Endothelial cell of umbilical vein (primary cell): ENCODE measurements at regions not wholly inside any gene's neighbourhood (a gene's known extent, or its start where the extent isn't known, plus 50 kb on each side); places are given as distances from the start of the nearest gene placed in this dataset.

Experiments used
- BruUV-seq: library from RNA; stranded (reverse); fragments of 400-500 nt; replicated peaks from 2 replicates; lab custom pipeline; 2021; lab: Mats Ljungman, UMichigan
- CTCF ChIA-PET: fragments of 300-600, 350-600 bp; sonication (Branson Sonifier 250); formaldehyde crosslinking; loops from one replicate; lab custom pipeline; 2021; ENCODE audit warnings: antibody characterized with exemption, inconsistent platforms; lab: Charles Lee
- POLR2A ChIA-PET: fragments of 300-600, 350-600 bp; sonication (Branson Sonifier 250); formaldehyde crosslinking; loops from one replicate; lab custom pipeline; 2021; ENCODE audit warnings: antibody characterized with exemption, inconsistent platforms; lab: Charles Lee
- DNase-seq: peaks from one replicate; pipeline ENCODE4 v3.0.0-alpha.2; 2011; ENCODE audit warnings: low read depth, low spot score
- FAIRE-seq: peaks from 2 replicates; lab custom pipeline; 2011; peaks lifted over from hg19 to GRCh38; lab: Jason Lieb, UNC
- H2AFZ ChIP-seq: 2 replicates; pipeline ENCODE4 v1.6.0; 2012; ENCODE audit warnings: low read depth, low read length, control low read depth, inconsistent platforms
- H3K27ac ChIP-seq: 2 replicates; pipeline ENCODE4 v1.5.1; 2011; ENCODE audit warnings: low read depth, mild to moderate bottlenecking, control low read depth, low read length, moderate library complexity; ENCODE audit not compliant: insufficient read depth
- H3K27me3 ChIP-seq, 2 experiments: 2 replicates each; pipeline versions ENCODE4 v1.6.0 to v1.6.1; 2011; ENCODE audit warnings: low read length in 2 of 2, mixed read lengths in 1 of 2; ENCODE audit not compliant: control insufficient read depth in 2 of 2, insufficient read depth in 2 of 2
- H3K36me3 ChIP-seq, 2 experiments: 2 replicates in 1 of 2; 3 replicates in 1 of 2; pipeline ENCODE4 v1.5.1; 2011; ENCODE audit warnings: low read length in 2 of 2, mild to moderate bottlenecking in 1 of 2, moderate library complexity in 1 of 2; ENCODE audit not compliant: control insufficient read depth in 2 of 2, insufficient read depth in 2 of 2; ENCODE audit errors: extremely low read depth in 1 of 2
- H3K4me1 ChIP-seq: 3 replicates; pipeline ENCODE4 v1.5.1; 2011; ENCODE audit warnings: mild to moderate bottlenecking, low read length; ENCODE audit not compliant: control insufficient read depth, insufficient read depth; ENCODE audit errors: extremely low read depth
- H3K4me2 ChIP-seq: 2 replicates; pipeline ENCODE4 v1.6.1; 2011; ENCODE audit warnings: low read length, control low read depth, mixed read lengths; ENCODE audit not compliant: insufficient read depth
- H3K4me3 ChIP-seq, 3 experiments: fragments of 200-600 bp in 1 of 3; sonication (generic), shearing (Covaris generic) in 1 of 3; replicated peaks in 1 of 3; 2 replicates each; pipeline ENCODE4 v1.5.1; 2011 to 2016; ENCODE audit warnings: control low read depth in 3 of 3, low read length in 3 of 3, mild to moderate bottlenecking in 2 of 3, inconsistent platforms in 1 of 3, low read depth in 1 of 3, moderate library complexity in 1 of 3; ENCODE audit not compliant: insufficient read depth in 1 of 3
- H3K79me2 ChIP-seq: 2 replicates; pipeline ENCODE4 v1.6.0; 2012; ENCODE audit warnings: low read length, inconsistent platforms; ENCODE audit not compliant: control insufficient read depth, insufficient read depth
- H3K9ac ChIP-seq: replicated peaks from 2 replicates; pipeline ENCODE3; 2011; ENCODE audit warnings: low read length, control low read depth; ENCODE audit not compliant: insufficient read depth; ENCODE audit errors: extremely low read depth
- H3K9me1 ChIP-seq: replicated peaks from 3 replicates; pipeline ENCODE4 v1.6.0; 2011; ENCODE audit warnings: mild to moderate bottlenecking, low read length; ENCODE audit not compliant: control insufficient read depth, insufficient read depth; ENCODE audit errors: extremely low read depth
- H3K9me3 ChIP-seq: replicated peaks from 2 replicates; pipeline ENCODE4 v1.5.1; 2012; ENCODE audit warnings: low read length, inconsistent platforms; ENCODE audit not compliant: control insufficient read depth, insufficient read depth
- H4K20me1 ChIP-seq: replicated peaks from 2 replicates; pipeline ENCODE3; 2011; ENCODE audit warnings: mild to moderate bottlenecking, low read length; ENCODE audit not compliant: control insufficient read depth, insufficient read depth; ENCODE audit errors: extremely low read depth
- EZH2 ChIP-seq: IDR thresholded peaks from 2 replicates; pipeline ENCODE4 v1.6.1; 2012; ENCODE audit warnings: borderline replicate concordance, low read depth, mild to moderate bottlenecking, moderate library complexity, low read length, inconsistent platforms; ENCODE audit not compliant: severe bottlenecking
- FOS ChIP-seq: IDR thresholded peaks from 2 replicates; pipeline ENCODE4 v1.6.1; 2011; ENCODE audit warnings: mild to moderate bottlenecking, low read length, moderate library complexity, borderline replicate concordance; ENCODE audit not compliant: insufficient read depth
- GATA2 ChIP-seq: IDR thresholded peaks from 2 replicates; pipeline ENCODE4 v1.7.0; 2011; ENCODE audit warnings: low read depth, mild to moderate bottlenecking, moderate library complexity, mixed read lengths, low read length; ENCODE audit not compliant: insufficient read length, insufficient read depth
- JUN ChIP-seq: IDR thresholded peaks from 2 replicates; pipeline ENCODE4 v1.6.1; 2011; ENCODE audit warnings: borderline replicate concordance, low read depth; ENCODE audit not compliant: insufficient read length, insufficient read depth
- MYC ChIP-seq: IDR thresholded peaks from one replicate; pipeline ENCODE4 v1.6.1; 2011; ENCODE audit warnings: mild to moderate bottlenecking, low read depth, low read length
- POLR2A ChIP-seq: IDR thresholded peaks from 2 replicates; pipeline ENCODE4 v1.6.1; 2012; ENCODE audit warnings: low read depth, mild to moderate bottlenecking, control low read depth, low read length
- POLR2AphosphoS5 ChIP-seq: IDR thresholded peaks from 2 replicates; pipeline ENCODE4 v1.6.1; 2012; ENCODE audit warnings: low read depth, mild to moderate bottlenecking, control low read depth, low read length, moderate library complexity; ENCODE audit not compliant: insufficient read depth
- dilution Hi-C: fragments of 300-500 bp; cut with MboI; formaldehyde crosslinking; loops from one replicate; pipeline ENCODE4 v1.15.0; 2019; ENCODE audit warnings: low sequenced_read_pairs; ENCODE audit not compliant: extremely low pct_ligation_motif_present
- intact Hi-C: fragments of 100-400 bp; cut with micrococcal nuclease; formaldehyde crosslinking; loops from one replicate; pipeline ENCODE4 v1.10.0; 2022
- TF ChIP-seq, protein P1 (sequence below): IDR thresholded peaks from 2 replicates; pipeline ENCODE4 v1.6.1; 2011; ENCODE audit not compliant: insufficient read depth, insufficient read length
- TF ChIP-seq, protein P2 (sequence below), 2 donors: IDR thresholded peaks; 1 replicate in 1 of 2; 2 replicates in 1 of 2; pipeline ENCODE4 v1.5.1; 2011; ENCODE audit warnings: low read length in 2 of 2, mild to moderate bottlenecking in 2 of 2, moderate library complexity in 2 of 2, control low read depth in 1 of 2, inconsistent platforms in 1 of 2, low read depth in 1 of 2; ENCODE audit not compliant: insufficient read depth in 1 of 2; ENCODE audit errors: extremely low read depth in 1 of 2

- FAIRE-seq (no peak), DNase-seq (no peak)
- H3K27ac ChIP-seq, result no peak overlapping the region
- intact Hi-C loops, result no loop called here
- H3K4me3 ChIP-seq, result no peak overlapping the region
- H2AFZ ChIP-seq, result no peak overlapping the region
- no peak overlapping the region for H3K4me2 ChIP-seq
- no peaks in the 10 kb centered on the region for H3K36me3 ChIP-seq
- H3K9me3 ChIP-seq, result peaks cover 17% of the 10 kb centered on the region
- TF ChIP-seq FOS (no peak), EZH2 (no peak), JUN (no peak), POLR2AphosphoS5 (no peak), MYC (no peak), GATA2 (no peak), POLR2A (no peak)
- TF ChIP-seq, protein P1, sequence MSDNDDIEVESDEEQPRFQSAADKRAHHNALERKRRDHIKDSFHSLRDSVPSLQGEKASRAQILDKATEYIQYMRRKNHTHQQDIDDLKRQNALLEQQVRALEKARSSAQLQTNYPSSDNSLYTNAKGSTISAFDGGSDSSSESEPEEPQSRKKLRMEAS, result no peak
- TF ChIP-seq, protein P2, sequence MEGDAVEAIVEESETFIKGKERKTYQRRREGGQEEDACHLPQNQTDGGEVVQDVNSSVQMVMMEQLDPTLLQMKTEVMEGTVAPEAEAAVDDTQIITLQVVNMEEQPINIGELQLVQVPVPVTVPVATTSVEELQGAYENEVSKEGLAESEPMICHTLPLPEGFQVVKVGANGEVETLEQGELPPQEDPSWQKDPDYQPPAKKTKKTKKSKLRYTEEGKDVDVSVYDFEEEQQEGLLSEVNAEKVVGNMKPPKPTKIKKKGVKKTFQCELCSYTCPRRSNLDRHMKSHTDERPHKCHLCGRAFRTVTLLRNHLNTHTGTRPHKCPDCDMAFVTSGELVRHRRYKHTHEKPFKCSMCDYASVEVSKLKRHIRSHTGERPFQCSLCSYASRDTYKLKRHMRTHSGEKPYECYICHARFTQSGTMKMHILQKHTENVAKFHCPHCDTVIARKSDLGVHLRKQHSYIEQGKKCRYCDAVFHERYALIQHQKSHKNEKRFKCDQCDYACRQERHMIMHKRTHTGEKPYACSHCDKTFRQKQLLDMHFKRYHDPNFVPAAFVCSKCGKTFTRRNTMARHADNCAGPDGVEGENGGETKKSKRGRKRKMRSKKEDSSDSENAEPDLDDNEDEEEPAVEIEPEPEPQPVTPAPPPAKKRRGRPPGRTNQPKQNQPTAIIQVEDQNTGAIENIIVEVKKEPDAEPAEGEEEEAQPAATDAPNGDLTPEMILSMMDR (IDR thresholded peaks at IDR 0.05; ENCODE audit: extremely low read depth in 1 of 2, insufficient read depth in 1 of 2, low read depth in 1 of 2, low read length in 2 of 2), result no peak
- no peaks in the 10 kb centered on the region for H3K4me1 ChIP-seq
- no peak overlapping the region for H3K9ac ChIP-seq
- BruUV-seq, result no TSS peak
- dilution Hi-C loops, result no loop called here
- ChIA-PET POLR2A (no interaction called here), CTCF (no interaction called here)
- H4K20me1 ChIP-seq, result no peaks in the 10 kb centered on the region
- no peaks in the 10 kb centered on the region for H3K9me1 ChIP-seq
- no peaks in the 10 kb centered on the region for H3K27me3 ChIP-seq
- H3K79me2 ChIP-seq, result no peaks in the 10 kb centered on the region
Measured at GRCh38 chr16:49092704-49093103, 188.9 kb downstream of the CBLN1 start.
